ENCODE measurements at regions not wholly inside any gene's neighbourhood (a gene's known extent, or its start where the extent isn't known, plus 50 kb on each side); places are given as distances from the start of the nearest gene placed in this dataset.

DNA sequence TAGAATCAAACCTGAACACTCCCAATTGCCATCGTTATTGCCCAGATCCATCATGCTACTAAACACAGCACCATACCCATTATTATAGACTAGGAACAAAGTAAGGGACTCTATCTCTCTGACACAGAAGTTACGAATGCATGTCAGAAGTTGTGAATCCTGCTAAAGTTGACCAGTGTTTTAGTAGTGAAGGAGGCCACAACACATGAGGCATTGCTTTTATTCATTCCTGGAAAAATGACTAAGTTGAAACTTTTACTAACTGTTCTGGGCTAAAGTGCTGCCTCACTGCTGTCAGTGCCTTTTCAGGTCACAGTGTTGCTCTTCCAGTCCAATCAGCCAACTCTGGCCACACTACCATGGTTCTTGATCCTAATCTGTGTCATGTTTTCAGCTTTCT, 911.1 kb downstream of the TTLL7 start:
- TF ChIP-seq CTCF (IDR thresholded peaks at IDR 0.05): no peak

DNA sequence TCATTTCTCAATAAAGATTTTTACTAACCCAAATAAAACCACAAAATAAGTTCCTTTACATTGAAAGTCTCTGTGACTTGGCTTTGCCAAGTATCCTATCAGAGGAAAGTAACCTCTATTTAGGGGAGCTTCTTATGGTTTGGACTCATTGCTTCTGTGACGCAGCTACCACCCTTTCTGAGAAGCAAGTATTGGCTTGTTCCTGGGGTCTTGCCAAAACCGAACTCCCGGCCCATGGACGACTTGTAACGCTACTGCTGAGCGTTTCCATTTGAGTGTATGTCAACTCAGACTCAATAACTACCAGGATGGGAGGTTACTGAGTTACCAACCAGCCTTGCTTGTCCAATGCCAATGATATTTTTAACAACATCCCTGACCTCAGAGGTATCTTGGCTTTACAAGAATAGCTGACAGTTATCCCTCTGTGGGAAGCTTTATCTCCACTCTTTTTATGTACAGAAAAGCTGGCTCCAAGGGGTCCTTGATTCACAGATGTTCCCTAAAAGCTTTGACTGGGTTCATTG, 911.9 kb downstream of the TTLL7 start:
- no peak for TF ChIP-seq CTCF (IDR thresholded peaks at IDR 0.05)

DNA sequence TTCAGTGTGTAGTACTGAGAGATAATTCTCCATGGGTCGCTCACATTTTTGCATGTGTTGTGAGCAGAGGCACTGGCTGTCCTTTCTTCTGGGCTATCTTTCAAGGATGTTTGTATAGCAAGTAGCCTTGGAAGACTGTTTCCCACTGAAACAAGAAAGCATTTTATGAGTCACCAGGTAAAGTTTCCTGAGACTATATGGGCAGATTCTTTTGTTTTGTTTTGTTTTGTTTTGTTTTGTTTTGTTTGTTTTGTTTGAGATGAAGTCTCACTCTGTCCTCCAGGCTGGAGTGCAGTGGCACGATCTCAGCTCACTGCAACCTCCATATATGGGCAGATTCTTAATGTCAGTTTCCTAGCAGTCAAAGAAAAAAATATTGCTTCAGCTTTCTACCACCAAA, 912.6 kb downstream of the TTLL7 start:
- no peak for TF ChIP-seq CTCF (IDR thresholded peaks at IDR 0.05)

- no peak for TF ChIP-seq CTCF (IDR thresholded peaks at IDR 0.05)
Observed at GRCh38 chr1:83083589-83084224, 915.2 kb downstream of the TTLL7 start.

DNA sequence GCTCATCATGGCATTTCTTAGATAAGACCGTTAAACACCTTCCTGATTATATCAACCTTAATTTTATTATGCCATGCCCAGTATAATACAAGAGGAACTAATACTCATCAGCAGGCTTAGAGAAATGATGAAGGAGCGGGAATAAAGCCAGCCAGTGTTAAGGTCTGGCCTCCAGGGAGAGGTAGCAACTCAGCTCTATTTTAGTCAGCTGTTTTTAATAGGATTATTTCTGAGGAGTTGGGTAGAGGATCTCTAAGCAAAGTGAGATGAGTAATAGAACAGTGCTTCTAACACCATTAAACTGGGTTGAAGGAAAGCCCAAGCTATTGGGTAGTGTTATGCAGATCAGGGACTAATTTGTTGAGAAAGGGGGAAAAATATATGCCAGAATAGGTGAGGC, 921.5 kb downstream of the TTLL7 start:
- no peak for TF ChIP-seq CTCF (IDR thresholded peaks at IDR 0.05)

- TF ChIP-seq CTCF (IDR thresholded peaks at IDR 0.05): no peak
Observed at GRCh38 chr1:83075107-83075506, 923.8 kb downstream of the TTLL7 start.

DNA sequence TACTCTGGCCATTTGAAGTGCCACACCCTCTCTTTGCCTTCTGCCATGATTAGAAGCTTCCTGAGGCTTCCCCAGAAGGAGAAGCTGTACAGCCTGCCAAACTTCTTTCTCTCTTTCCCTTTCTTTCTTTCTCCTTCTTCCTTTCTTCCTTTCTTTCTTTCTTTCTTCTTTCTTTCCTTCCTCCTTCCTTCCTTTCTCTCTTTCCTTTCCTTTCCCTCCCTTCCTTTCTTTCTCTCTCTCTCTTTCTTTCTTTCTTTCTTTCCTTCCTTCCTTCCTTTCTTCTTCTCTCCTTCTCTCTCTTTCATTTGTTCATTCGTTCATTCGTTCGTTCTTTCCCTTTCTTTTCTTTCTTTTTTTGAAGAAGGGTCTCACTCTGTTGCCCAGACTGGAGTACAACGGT, 931.0 kb downstream of the TTLL7 start:
- TF ChIP-seq CTCF (IDR thresholded peaks at IDR 0.05): no peak
